HS-5 (cell line): ENCODE measurements at regions not wholly inside any gene's neighbourhood (a gene's known extent, or its start where the extent isn't known, plus 50 kb on each side); places are given as distances from the start of the nearest gene placed in this dataset.

Experiments used
- DNase-seq: peaks from one replicate; pipeline ENCODE4 v3.0.0-alpha.2; 2012; ENCODE audit warnings: low read depth

- no peak for DNase-seq
These were observed 52.7 kb upstream of the POU1F1 start for GRCh38 chr3:87329065-87329464.
